Peyer's patch (tissue), 4 donors: ENCODE measurements at regions not wholly inside any gene's neighbourhood (a gene's known extent, or its start where the extent isn't known, plus 50 kb on each side); places are given as distances from the start of the nearest gene placed in this dataset.

Experiments used
- POLR2A ChIP-seq, 2 donors: fragments of 450-650 bp; IDR thresholded peaks; one replicate each; pipeline ENCODE4 v1.5.1; 2017; ENCODE audit warnings: antibody characterized with exemption in 2 of 2, mild to moderate bottlenecking in 2 of 2, moderate library complexity in 2 of 2
- TF ChIP-seq, protein P1 (sequence below), 6 experiments: fragments of 450-650 bp in 4 of 6; fragments of 200-600 bp in 2 of 6; sonication (generic) in 1 of 6; IDR thresholded peaks; one replicate each; pipeline ENCODE4 v1.5.1; 2017 to 2019; ENCODE audit warnings: antibody characterized with exemption in 6 of 6, mild to moderate bottlenecking in 3 of 6, moderate library complexity in 1 of 6

DNA sequence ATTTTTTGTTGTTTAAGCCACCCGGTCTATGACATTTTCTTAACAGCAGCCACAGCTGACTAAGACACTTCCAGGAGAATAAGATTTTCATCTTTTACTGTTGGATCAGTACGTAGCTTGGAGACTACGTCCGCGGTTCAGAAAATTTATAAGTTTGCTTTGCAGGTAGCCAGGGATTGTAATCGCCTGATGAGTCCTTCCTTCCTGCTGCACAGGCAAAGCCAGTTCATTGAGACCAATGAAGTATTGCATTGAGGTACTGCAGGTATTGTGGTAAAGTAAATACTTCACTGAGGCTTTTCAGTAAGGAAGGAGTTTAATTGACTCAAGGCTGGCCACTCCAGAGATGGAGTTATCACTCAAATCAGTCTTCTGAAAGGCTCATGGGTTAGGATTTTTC, 269.4 kb upstream of the ELAC2 start:
- TF ChIP-seq, protein P1, sequence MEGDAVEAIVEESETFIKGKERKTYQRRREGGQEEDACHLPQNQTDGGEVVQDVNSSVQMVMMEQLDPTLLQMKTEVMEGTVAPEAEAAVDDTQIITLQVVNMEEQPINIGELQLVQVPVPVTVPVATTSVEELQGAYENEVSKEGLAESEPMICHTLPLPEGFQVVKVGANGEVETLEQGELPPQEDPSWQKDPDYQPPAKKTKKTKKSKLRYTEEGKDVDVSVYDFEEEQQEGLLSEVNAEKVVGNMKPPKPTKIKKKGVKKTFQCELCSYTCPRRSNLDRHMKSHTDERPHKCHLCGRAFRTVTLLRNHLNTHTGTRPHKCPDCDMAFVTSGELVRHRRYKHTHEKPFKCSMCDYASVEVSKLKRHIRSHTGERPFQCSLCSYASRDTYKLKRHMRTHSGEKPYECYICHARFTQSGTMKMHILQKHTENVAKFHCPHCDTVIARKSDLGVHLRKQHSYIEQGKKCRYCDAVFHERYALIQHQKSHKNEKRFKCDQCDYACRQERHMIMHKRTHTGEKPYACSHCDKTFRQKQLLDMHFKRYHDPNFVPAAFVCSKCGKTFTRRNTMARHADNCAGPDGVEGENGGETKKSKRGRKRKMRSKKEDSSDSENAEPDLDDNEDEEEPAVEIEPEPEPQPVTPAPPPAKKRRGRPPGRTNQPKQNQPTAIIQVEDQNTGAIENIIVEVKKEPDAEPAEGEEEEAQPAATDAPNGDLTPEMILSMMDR (IDR thresholded peaks at IDR 0.05) = no peak
- no peak for TF ChIP-seq POLR2A (IDR thresholded peaks at IDR 0.05)
